ENCODE measurements at regions not wholly inside any gene's neighbourhood (a gene's known extent, or its start where the extent isn't known, plus 50 kb on each side); places are given as distances from the start of the nearest gene placed in this dataset.

GRCh38 chr4:162565730-162566129 is 401.9 kb upstream of the FSTL5 start:
- Histone ChIP-seq H3K36me3 (ENCODE audit: control insufficient read depth, insufficient read depth, low read length) (no peaks in the 10 kb centered on the region), H3K9me3 (ENCODE audit: control insufficient read depth, insufficient read depth, low read depth, low read length) (no peaks in the 10 kb centered on the region), H3K4me3 (replicated peaks in 1 of 4; ENCODE audit: control extremely low read depth in 1 of 4, insufficient read depth in 1 of 4, low read depth in 3 of 4, low read length in 4 of 4) (no peak overlapping the region), H2AFZ (ENCODE audit: low read length) (no peak overlapping the region), H3K4me1 (ENCODE audit: control insufficient read depth, extremely low read depth, insufficient read depth, low read length) (no peaks in the 10 kb centered on the region), H4K20me1 (ENCODE audit: control insufficient read depth, extremely low read depth, insufficient read depth, low read length) (no peaks in the 10 kb centered on the region), H3K9ac (ENCODE audit: insufficient read depth, low read length) (no peak overlapping the region), H3K27me3 (ENCODE audit: control insufficient read depth, insufficient read depth, low read length) (no peaks in the 10 kb centered on the region), H3K4me2 (ENCODE audit: extremely low read depth, insufficient read depth, low read length) (no peak overlapping the region), H3K27ac (ENCODE audit: insufficient read depth, low read length) (no peak overlapping the region), H3K79me2 (ENCODE audit: control insufficient read depth, insufficient read depth, low read length) (no peaks in the 10 kb centered on the region)
- no peak for TF ChIP-seq EZH2 (IDR thresholded peaks at IDR 0.05; ENCODE audit: low read length, missing control alignments)
- TF ChIP-seq, protein P1, sequence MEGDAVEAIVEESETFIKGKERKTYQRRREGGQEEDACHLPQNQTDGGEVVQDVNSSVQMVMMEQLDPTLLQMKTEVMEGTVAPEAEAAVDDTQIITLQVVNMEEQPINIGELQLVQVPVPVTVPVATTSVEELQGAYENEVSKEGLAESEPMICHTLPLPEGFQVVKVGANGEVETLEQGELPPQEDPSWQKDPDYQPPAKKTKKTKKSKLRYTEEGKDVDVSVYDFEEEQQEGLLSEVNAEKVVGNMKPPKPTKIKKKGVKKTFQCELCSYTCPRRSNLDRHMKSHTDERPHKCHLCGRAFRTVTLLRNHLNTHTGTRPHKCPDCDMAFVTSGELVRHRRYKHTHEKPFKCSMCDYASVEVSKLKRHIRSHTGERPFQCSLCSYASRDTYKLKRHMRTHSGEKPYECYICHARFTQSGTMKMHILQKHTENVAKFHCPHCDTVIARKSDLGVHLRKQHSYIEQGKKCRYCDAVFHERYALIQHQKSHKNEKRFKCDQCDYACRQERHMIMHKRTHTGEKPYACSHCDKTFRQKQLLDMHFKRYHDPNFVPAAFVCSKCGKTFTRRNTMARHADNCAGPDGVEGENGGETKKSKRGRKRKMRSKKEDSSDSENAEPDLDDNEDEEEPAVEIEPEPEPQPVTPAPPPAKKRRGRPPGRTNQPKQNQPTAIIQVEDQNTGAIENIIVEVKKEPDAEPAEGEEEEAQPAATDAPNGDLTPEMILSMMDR (conservative IDR thresholded peaks at IDR 0.05 in 1 of 2, IDR thresholded peaks at IDR 0.05 in 1 of 2; ENCODE audit: low read depth in 1 of 2, low read length in 2 of 2) = no peak
- DNase-seq (ENCODE audit: low read depth in 2 of 2) = no peak

DNA sequence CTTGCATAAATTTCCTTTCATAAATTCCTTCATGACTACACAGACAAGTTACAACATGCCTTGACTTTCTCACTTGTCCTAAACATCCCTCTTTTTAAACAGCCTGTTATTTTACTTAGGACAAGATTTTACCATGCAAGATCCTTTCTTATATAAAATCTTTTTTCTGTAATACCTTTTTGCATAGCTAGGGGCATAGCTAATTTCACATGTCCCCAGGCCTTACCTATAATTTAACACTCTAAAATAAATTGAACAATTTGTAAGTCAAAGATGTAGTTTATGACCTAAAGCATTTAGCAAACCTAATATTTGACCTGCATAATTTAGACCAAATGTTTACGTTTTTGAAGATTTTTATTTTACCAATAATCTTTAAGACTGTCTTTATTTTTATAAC is 396.3 kb upstream of the FSTL5 start:
- Histone ChIP-seq H3K4me3 (replicated peaks in 1 of 4; ENCODE audit: control extremely low read depth in 1 of 4, insufficient read depth in 1 of 4, low read depth in 3 of 4, low read length in 4 of 4) (no peak overlapping the region), H3K4me1 (ENCODE audit: control insufficient read depth, extremely low read depth, insufficient read depth, low read length) (no peaks in the 10 kb centered on the region), H3K27me3 (ENCODE audit: control insufficient read depth, insufficient read depth, low read length) (no peaks in the 10 kb centered on the region), H3K9me3 (ENCODE audit: control insufficient read depth, insufficient read depth, low read depth, low read length) (no peaks in the 10 kb centered on the region), H4K20me1 (ENCODE audit: control insufficient read depth, extremely low read depth, insufficient read depth, low read length) (no peaks in the 10 kb centered on the region), H3K9ac (ENCODE audit: insufficient read depth, low read length) (no peak overlapping the region), H3K79me2 (ENCODE audit: control insufficient read depth, insufficient read depth, low read length) (no peaks in the 10 kb centered on the region), H2AFZ (ENCODE audit: low read length) (no peak overlapping the region), H3K36me3 (ENCODE audit: control insufficient read depth, insufficient read depth, low read length) (no peaks in the 10 kb centered on the region), H3K4me2 (ENCODE audit: extremely low read depth, insufficient read depth, low read length) (no peak overlapping the region), H3K27ac (ENCODE audit: insufficient read depth, low read length) (no peak overlapping the region)
- no peak for DNase-seq (ENCODE audit: low read depth in 2 of 2)
- TF ChIP-seq, protein P1 (conservative IDR thresholded peaks at IDR 0.05 in 1 of 2, IDR thresholded peaks at IDR 0.05 in 1 of 2; ENCODE audit: low read depth in 1 of 2, low read length in 2 of 2) = no peak
- no peak for TF ChIP-seq EZH2 (IDR thresholded peaks at IDR 0.05; ENCODE audit: low read length, missing control alignments)

DNA sequence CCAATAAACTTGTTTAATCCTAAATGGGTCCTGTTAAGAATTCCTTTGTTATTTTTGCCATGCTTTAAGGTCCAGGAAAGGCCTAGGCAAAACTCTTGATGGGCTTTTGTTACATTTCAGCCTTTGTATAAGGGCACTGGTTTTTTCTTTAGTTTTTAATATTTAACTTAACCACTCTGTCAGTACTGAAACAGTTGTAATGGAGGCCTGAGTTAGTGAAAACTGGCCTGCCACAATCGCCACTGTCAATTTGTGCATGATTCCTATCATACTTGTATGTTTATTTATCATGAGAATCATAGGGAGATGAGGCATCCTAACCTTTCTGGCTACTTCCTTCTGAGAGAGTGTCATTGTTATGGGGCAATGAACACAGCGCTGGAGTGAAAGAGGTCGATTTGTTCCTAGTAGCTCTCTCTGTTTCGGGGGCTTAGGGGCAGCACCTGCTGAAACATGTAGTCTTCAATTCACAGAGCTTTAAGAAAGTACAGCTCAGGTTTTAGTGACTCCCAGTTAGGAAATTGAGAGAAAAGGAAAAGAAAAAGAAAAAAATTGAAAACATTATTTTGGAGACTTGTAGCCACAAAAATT is 393.8 kb upstream of the FSTL5 start:
- no peaks in the 10 kb centered on the region for H3K79me2 ChIP-seq (ENCODE audit: control insufficient read depth, insufficient read depth, low read length)
- H3K4me1 ChIP-seq (ENCODE audit: control insufficient read depth, extremely low read depth, insufficient read depth, low read length) = no peaks in the 10 kb centered on the region
- no peak overlapping the region for H2AFZ ChIP-seq (ENCODE audit: low read length)
- H4K20me1 ChIP-seq (ENCODE audit: control insufficient read depth, extremely low read depth, insufficient read depth, low read length) = no peaks in the 10 kb centered on the region
- DNase-seq (ENCODE audit: low read depth in 2 of 2) = no peak
- H3K4me3 ChIP-seq (replicated peaks in 1 of 4; ENCODE audit: control extremely low read depth in 1 of 4, insufficient read depth in 1 of 4, low read depth in 3 of 4, low read length in 4 of 4) = no peak overlapping the region
- TF ChIP-seq, protein P1 (conservative IDR thresholded peaks at IDR 0.05 in 1 of 2, IDR thresholded peaks at IDR 0.05 in 1 of 2; ENCODE audit: low read depth in 1 of 2, low read length in 2 of 2) = no peak
- no peak for TF ChIP-seq EZH2 (IDR thresholded peaks at IDR 0.05; ENCODE audit: low read length, missing control alignments)
- H3K27me3 ChIP-seq (ENCODE audit: control insufficient read depth, insufficient read depth, low read length) = no peaks in the 10 kb centered on the region
- H3K9me3 ChIP-seq (ENCODE audit: control insufficient read depth, insufficient read depth, low read depth, low read length) = no peaks in the 10 kb centered on the region
- no peaks in the 10 kb centered on the region for H3K36me3 ChIP-seq (ENCODE audit: control insufficient read depth, insufficient read depth, low read length)
- H3K27ac ChIP-seq (ENCODE audit: insufficient read depth, low read length) = no peak overlapping the region
- H3K4me2 ChIP-seq (ENCODE audit: extremely low read depth, insufficient read depth, low read length) = no peak overlapping the region
- no peak overlapping the region for H3K9ac ChIP-seq (ENCODE audit: insufficient read depth, low read length)
